ENCODE measurements at regions not wholly inside any gene's neighbourhood (a gene's known extent, or its start where the extent isn't known, plus 50 kb on each side); places are given as distances from the start of the nearest gene placed in this dataset.

DNA sequence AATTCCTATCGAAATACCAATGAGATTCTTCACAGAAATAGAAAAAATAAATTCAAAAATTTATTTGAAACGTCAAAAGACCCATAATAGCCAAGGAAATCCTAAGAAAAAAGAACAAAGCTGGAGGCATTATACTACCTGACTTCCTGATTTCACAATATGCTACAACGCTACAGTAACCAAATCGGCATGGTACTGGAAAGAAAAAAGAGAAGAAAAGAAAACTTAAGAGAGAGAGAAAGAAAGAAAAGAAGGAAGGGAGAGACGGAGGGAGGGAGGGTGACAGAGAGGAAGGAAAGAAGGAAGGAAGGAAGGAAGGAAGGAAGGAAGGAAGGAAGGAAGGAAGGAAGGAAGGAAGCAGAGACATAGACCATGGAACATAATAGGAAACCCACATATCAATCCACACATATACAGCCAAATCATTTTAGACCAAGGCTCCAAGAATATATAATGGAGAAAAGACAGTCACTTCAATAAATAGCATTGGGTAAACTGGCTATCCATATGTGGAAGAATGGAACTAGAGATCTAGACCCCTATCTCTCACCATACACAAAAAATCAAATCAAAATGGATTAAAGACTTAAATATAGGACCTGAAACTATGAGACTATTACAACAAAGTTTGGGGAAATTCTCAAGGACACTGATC lies 118.6 kb upstream of the CNTN4 start:
- TF ChIP-seq, protein P1, sequence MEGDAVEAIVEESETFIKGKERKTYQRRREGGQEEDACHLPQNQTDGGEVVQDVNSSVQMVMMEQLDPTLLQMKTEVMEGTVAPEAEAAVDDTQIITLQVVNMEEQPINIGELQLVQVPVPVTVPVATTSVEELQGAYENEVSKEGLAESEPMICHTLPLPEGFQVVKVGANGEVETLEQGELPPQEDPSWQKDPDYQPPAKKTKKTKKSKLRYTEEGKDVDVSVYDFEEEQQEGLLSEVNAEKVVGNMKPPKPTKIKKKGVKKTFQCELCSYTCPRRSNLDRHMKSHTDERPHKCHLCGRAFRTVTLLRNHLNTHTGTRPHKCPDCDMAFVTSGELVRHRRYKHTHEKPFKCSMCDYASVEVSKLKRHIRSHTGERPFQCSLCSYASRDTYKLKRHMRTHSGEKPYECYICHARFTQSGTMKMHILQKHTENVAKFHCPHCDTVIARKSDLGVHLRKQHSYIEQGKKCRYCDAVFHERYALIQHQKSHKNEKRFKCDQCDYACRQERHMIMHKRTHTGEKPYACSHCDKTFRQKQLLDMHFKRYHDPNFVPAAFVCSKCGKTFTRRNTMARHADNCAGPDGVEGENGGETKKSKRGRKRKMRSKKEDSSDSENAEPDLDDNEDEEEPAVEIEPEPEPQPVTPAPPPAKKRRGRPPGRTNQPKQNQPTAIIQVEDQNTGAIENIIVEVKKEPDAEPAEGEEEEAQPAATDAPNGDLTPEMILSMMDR (IDR thresholded peaks at IDR 0.05; ENCODE audit: low read length): no peak
- no peak for TF ChIP-seq EZH2phosphoT487 (IDR thresholded peaks at IDR 0.05; ENCODE audit: low read length)
- no peak for TF ChIP-seq EZH2 (optimal IDR thresholded peaks at IDR 0.05; ENCODE audit: low read depth, low read length)
